Activated gamma-delta T cell treated with anti-CD3 and anti-CD28 coated beads, Interleukin-2, amount 50 U/mL, for 16 hours (primary cell): ENCODE measurements at regions not wholly inside any gene's neighbourhood (a gene's known extent, or its start where the extent isn't known, plus 50 kb on each side); places are given as distances from the start of the nearest gene placed in this dataset.
"Not testable (repeated sequence)": the region's sequence is repeated elsewhere in the genome, so short reads cannot be mapped to it uniquely, and the experiment has no call there.

Source experiments
- DNase-seq: peaks from one replicate; pipeline ENCODE4 v3.0.0-alpha.2; 2020; ENCODE audit warnings: low read depth

DNA sequence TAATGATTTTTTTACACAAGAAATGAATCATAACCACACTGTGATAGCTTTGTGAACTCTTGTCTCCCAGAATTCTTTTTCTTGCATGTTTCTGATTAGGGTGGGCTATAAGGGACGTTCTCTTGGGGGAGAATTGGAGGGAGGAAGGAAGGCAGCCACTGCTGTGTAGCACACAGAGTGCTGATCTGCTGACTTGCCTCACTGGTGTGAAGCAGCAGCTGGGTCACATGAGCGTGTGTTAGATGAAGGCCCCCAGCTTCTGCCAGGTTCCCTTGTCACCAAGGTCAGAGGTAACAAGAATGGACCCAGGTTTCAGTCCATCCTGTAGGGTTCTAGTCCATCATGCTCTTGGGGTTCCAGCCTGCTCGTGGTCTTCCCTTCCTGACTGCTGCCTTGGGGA lies 107.4 kb upstream of the GLI2 start:
- no peak for DNase-seq

DNA sequence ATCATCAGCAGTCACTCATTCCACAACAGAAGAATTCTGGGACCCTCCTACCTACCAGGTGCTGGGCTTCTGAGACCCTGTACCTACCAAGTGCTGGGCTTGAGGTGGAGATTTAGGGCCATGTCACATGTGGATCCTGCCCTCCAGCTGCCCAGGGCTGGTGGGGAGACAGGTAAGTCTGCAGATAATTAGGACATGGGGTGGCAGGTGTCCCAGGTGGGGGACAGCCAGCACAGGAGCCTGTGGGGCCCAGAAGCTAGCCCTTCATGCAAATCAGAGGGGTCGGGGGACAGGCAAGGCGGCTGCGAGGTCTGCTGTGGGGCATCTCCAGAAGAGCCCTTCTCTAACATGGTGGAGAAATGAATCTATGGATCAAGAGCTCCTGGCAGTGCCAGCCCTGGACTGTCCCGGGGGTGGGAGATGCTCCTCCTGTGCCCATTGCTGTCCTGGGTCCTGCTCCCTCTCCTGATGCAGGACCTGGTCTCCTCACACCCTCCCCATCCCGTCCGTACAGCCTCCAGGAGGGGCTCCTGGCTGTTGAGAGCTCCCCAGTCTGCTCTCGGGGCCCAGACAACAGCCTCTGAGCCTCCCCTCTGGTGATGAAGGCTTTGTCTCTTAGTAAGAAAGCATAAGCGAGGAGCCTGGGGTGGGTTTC lies 106.3 kb upstream of the GLI2 start:
- DNase-seq: no peak

DNA sequence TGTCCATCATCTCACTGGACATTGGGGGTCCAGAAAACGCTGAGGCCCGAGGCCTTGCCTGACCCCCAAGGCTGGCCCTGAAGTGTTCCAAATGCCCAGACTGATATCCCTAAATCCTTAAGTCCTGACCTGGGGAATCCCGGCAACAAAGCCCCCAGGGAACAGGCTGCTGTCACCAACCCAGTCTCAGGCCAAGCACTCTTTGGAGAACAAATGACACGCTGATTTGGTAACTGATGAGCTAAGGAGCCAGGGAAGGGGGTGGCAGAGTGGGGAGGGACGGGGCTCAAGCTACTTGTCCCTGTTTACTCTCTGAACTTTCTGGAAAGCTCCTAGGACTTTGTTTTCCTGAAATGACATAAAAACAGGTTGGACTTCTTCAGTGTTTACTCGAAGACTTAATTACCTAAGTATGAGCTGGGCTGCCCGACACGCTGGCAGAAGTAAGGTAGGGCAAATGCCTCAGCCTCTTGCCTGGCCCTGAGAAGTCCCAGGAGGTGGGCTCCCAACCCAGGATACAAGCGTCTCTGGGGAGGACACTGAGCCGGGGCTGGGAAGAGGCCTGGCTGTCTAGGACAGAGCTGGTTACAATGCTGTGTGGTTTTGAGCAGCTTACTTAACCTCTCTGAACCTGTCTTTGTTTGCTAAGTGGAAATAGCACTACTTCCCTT lies 105.5 kb upstream of the GLI2 start:
- DNase-seq: no peak

DNA sequence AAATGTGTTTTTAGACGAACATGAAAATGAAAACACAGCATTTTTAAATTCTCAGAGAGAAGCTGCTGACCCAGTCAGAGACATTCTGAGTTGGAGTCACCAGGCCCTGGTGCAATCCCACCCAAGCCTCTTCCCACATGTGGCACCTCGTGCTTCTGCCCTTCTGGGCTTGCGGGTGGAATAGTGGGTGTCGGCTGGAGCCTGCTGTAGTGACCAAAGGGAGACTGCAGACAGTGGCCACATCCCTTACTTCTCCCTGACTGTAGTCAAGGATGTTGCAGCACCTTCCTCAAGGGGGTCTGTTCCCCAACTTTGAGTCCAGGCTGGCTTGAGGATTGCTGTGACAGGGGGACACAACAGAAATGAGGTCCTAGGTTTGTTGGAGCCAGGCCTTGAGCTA lies 104.4 kb upstream of the GLI2 start:
- DNase-seq: no peak

DNA sequence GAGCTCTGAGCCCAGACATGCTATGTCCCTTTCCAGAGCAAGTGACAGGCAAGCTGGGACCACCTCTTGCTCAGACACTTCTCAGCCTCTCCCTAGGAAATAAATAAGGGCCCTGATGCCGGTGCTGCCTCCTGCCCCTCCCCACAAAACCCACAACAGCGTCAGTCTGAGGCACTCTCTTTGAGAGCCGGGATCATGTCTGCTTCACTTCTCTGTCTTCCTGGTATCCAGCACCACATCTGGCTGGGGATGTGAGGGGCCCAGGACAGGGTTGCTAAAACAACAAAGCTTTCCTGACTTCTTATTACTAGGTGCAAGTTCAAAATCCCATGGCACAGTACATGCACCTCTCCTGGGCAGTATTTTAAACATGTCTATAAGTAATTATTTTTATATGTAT lies 103.9 kb upstream of the GLI2 start:
- no peak for DNase-seq

DNA sequence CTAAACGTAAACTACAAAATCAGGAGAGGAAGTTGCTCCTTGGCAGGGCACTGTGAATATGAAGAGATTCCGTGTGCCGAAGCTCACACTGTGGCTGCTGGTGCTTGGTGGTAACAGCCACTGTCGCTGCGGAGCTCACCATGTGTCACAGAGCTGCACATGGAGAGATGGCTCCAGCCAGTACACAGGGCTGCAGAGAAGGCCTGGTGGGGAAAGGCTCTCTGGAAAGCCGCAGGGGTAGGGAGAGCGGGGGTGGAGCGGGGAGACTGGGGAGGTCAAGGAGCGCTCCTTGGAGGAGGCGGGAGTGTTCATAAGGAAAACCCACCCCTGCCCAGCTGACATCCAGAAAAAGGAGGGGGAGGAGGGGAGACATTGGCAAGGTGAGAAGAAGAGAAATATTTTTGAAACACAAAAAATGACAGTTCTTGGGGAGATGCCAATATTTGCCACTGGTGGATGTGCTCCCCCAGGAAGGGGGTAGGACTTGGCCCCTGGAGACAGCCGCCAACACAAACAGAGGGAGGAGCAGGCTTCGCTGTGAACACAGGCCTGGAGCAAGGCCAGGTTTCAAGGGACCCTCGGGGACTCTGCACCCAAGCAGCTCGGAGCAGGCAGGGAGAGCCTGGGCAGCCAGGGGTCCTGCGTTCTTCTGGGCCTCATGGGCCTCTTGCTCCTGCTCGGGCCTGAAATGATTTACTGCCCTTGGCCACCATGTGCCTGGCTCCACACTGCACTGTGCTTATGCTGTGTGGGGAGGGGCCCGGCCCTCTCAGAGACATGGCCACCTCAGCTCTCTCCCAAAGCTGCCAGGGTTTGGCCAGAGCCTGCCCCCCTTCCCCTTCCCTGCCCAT lies 102.6 kb upstream of the GLI2 start:
- DNase-seq: no peak

DNA sequence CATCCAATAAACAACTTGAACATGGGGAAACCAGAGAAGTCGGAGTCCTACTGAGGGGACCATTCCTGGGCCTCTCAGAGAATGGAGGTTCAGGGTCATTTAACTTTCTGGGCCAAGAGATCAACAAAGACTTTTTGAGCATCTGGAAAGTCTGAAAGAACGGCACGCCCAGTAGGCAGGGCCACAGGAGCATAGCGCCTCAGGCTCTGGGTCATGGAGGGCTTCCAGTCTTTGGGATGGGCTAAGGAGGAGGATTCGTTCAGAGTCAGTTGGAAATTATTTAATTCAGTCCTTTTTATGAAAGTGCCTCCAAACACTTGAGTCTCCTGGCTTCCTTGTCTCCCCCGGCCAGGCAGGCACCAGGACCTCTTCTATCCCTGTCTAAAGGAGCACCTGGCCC lies 101.1 kb upstream of the GLI2 start:
- DNase-seq: no peak

DNA sequence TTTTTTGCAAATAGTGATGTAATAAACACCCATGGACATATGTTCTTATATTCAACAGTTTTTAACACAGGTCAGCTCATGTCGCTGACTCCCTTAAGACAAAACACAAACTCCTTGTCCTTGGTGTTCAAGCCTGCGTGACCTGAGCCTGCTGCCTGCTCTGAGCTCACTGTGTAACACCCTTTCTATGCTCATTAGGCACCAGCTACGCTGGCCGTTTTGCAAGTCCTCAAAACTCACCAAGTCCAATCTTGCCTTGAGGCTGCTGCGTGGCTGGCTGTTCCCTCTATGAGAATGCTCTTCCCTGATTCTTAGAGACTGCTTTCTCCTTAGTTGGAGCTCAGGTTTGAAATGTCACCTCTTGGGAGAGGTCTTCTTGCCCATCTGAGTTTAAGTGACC lies 100.5 kb upstream of the GLI2 start:
- DNase-seq: no peak

DNA sequence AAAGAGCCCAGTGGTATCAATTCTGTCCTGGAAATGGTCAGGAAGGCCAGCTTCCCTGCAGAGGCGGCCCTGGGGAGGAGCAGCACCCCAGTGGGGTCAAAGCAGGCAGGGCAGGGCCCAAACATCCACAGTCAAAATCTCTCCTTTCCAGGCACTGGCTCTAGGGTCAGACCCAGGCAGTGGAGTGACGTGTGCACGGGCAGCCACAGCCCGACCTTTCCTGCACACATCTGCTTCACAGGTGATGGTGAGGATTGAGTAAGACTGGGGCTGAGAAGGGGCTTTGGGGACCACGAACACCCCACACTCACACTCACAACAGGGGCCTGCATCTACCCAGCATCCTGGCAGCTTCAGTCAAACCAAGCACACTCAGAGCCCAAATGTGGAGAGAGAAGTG lies 97.8 kb upstream of the GLI2 start:
- no peak for DNase-seq

DNA sequence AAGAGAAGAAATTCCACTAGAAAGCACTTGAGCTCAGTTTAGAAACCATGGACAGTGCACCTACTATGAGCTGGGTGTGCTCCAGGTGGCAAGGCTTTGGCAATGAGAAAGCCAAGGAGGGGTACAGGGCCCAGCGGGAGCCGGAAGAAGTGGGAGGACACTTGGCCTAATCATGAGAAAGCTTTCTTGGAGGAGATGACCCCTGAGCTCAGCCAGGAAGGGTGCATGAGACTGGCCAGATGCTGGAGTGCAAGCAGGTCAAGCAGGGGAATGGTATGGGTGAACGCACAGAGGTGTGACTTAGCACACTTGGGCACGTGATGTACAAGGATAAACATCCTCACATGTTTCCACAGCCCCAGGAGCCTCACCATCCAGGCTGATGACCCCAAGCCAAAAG lies 97.2 kb upstream of the GLI2 start:
- DNase-seq: no peak

DNA sequence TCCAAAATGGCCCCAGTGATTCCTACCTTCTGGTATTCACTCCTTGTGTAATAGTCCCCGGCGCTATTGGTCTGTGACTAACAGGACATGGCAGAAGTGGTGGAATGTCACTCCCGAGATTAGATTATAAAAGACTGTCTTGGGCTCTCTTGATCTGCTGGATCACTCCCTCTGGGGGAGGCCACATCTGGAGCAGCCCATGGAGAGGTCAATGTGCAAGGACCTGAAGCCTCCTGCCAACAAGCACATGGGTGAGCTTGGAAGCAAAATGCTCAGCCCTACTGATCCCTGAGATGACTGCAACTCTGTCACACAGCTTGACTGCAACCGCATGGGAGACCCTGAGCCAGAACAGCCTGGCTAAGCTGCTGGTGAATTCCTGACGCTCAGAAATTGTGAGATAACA lies 94.3 kb upstream of the GLI2 start:
- DNase-seq: no peak

DNA sequence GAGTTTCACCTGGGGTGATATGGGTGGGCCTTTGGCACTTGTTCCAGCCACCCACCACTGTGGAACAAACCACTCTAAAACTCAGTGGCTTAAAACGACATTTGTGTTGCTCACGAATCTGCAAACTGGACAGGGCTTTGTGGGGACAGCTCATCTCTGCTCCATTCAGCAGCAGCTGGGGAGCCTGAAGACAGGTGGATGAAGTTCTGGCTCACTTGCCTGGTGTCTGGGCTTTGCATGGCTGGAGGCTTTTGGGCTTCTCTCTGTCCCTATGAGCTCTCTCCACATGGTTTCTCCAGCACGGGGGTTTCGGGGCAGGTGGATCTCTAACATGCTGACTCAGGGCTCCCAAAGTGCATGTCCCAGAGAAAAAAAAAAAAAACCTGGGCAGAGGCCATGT lies 93.0 kb upstream of the GLI2 start:
- no peak for DNase-seq

DNA sequence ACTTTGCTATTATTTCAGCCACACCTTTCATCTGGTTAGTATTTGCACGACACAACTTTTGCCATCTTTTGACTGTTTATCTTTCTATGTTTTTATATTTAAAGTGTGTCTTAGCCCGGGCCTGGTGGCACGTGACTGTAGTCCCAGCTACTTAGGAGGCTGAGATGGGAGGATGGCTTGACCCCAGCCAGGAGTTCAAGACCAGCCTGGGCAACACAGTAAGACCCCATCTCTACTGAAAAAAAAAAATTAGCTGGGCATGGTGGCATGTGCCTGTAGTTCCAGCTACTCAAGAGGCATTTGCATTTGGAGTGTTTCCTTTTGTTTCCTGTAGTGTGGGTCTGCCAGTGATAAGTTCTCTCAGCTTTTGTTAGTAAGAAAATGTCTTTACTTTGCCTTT lies 88.7 kb upstream of the GLI2 start:
- DNase-seq: no peak

DNA sequence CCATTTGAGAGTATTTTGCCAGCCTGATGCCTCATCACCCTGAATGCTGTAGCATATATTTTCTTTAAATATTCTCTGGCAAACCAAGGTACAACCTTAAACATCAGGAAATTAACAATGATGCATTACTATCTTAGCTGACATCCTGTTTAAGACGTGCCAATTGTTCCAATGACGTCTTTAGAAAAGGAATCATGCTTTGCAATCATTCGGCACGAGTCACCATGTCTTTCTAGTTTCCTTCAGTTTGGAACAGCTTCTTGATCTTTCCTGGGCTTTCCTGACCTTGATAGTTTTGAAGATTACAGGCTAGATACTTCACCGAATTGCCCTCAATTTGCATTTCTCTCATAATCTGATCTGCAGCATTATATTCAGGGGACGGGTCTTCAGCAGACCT lies 88.2 kb upstream of the GLI2 start:
- DNase-seq: no peak

DNA sequence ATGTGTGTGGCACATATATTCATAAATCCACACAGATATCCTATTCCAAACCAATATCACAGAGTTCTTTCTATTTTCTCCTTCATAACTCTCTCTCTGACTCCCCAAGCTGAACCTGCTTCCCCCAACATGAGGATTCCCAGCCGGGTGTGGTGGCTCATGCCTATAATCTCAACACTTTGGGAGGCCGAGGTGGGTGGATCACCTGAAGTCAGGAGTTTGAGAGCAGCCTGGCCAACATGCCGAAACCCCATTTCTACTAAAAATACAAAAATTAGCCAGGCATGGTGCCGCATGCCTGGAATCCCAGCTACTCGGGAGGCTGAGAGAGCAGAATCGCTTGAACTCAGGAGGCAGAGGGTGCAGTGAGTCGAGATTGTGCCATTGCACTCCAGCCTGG lies 86.3 kb upstream of the GLI2 start:
- DNase-seq: not testable (repeated sequence)

DNA sequence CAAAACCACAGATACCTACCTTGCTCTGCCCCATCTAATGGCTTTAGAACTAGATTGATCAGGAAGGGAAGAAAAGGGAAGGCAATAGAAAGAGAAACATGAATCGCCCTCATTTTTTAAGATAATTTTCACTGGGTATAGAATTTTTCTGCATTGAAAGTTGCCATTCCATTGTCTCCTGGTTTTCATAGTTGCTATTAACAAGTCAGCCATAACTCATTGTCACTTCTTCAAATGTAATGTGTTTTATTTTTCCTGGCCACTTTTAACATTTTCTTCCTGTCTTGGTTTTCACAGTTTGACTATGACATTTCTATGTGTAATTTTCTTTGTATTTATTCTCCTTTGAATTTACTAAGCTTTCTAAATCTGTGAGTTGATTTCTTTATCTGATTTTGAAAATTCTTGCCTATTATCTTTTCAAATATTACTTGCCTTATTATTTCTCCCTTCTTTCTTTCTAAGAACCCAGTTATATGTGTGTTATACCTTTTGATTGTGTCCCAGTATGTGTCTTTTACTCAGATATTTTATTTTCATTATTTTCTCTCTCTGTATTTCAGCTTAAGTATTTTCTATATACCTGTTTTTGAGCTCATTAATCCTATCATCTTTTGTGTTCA lies 85.5 kb upstream of the GLI2 start:
- no peak for DNase-seq

DNA sequence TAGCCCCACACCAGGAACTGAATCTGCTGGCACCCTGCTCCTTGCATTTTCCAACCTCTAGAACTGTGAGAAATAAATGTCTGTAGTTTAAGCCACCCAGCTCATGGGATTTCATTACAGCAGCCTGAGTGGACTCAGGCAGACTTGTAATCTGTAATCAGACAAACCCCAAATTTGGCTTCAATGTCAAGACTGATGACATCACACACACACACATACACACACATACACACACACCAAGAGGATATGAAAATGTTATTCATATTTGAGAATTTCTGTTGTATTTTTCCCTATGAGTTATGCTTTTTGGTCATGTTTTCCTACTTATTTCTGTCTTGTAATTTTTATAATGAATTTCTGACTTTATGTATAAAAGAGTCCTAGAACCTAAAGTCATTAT lies 83.8 kb upstream of the GLI2 start:
- DNase-seq: no peak

DNA sequence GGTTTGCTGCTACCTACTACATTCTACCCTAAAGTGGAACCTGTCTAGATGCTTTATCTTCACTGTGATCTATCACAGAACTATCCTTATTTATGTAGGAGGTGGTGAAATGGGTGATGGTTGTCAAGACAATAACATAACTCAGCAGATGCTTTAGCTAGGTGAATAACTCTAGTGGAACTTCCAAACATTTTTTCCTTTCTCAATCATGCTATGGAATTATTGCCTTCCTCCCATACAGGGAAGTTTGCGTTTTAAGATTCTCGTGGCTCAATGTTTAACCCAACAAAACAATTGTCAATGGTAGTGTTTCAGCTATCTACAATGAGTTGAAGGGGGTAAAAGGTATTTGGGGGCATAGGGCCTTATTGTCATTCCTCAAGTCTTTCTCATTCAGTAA lies 82.6 kb upstream of the GLI2 start:
- no peak for DNase-seq

DNA sequence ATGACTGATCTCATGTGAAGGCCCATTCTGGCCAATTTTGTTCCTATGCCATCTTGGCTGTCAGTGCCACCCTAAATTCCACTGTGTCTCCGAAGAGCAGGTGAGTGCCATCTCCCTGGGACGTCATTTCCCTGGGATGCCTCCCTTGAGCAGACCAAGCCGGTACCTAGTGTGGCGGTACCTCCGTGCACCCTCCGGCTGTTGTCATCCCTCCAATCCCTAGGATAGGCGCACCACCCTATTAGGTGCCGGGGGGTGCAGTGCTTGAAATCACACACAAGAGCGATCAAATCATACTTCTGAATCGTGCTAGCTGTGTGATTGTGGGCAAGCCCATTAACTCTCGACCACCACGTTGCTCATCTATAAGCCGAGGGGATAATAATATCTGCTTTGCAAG lies 81.8 kb upstream of the GLI2 start:
- no peak for DNase-seq

DNA sequence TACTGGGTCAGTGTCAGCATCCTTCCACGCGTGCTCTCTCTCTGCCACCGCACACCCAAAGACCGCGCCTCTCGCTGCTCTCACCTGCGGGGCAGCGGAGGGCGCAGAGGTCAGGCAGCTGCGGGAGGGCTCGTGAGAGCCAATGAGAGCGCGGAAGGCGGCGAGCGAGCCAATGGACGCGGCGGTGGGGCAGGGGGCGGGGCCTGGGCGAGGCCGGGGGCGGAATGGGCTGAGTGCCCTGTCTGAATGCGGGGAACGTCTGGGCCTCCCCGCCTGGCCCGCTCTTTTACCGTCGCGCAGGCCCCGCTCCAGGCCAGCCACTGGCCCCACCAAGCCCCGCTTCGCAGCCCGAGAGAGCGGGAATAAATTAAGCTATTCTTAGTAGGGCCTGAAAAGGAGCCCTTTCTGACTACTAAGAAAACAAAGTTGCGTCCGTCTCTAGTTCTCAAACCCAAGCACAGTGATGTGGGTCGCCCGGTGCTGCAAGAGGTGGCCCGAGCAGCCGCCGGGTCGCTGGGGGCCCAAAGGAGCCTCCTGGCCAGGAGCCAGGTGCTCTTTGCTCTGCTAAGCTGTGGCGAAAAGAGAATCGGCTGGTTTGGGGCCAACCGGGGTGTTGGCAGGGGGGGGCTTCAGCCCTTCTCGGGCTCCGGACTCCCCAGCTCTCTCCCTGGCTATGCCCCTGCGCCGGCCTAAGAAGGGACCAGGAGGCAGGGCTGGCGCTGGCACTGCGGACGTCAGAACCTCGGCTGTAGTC lies 81.1 kb upstream of the GLI2 start:
- no peak for DNase-seq

DNA sequence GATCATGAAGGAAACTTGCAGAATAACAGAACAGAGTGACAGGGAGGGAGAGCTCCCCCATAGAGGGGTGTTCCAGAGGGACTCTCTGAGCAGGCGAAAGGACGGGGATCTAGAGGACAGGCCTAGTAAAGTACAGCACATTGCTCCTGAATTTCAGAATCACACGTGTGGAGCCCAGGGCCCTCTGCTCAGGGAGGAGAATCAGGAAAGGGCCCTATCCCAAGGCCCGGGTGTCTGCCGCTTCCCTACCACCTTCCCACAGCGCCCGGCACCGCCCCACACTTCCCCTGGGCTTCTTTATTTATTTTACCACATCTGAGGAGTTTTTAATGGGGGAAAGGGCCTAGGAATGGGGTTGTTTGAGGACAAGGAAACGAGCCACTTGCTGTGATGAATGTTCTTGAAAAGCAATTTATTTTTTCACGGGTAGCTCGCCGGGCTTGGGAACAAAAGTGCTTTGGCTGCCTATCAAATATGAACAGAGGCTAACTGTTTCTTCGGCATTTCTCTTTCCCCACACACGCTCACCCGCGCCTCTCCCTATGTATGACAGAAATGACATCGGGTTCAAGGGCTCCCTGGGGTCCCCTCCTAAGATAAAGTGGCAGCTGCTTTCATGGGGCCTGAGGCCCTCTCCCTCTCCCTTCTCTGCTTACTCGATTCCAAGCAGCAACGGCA lies 79.3 kb upstream of the GLI2 start:
- no peak for DNase-seq
